Choroid plexus epithelial cell (primary cell): ENCODE measurements at regions not wholly inside any gene's neighbourhood (a gene's known extent, or its start where the extent isn't known, plus 50 kb on each side); places are given as distances from the start of the nearest gene placed in this dataset.

Experiments
- DNase-seq: peaks from one replicate; pipeline ENCODE4 v3.0.0-alpha.2; 2010; ENCODE audit warnings: low read depth
- H3K4me3 ChIP-seq: 2 replicates; pipeline ENCODE4 v1.5.1; 2011; ENCODE audit warnings: low read depth, mild to moderate bottlenecking, control low read depth, low read length, moderate library complexity
- CTCF ChIP-seq: conservative IDR thresholded peaks from 2 replicates; pipeline ENCODE4 v1.5.1; 2011; ENCODE audit warnings: low read depth, mild to moderate bottlenecking, control low read depth, inconsistent platforms, low read length, moderate library complexity

DNA sequence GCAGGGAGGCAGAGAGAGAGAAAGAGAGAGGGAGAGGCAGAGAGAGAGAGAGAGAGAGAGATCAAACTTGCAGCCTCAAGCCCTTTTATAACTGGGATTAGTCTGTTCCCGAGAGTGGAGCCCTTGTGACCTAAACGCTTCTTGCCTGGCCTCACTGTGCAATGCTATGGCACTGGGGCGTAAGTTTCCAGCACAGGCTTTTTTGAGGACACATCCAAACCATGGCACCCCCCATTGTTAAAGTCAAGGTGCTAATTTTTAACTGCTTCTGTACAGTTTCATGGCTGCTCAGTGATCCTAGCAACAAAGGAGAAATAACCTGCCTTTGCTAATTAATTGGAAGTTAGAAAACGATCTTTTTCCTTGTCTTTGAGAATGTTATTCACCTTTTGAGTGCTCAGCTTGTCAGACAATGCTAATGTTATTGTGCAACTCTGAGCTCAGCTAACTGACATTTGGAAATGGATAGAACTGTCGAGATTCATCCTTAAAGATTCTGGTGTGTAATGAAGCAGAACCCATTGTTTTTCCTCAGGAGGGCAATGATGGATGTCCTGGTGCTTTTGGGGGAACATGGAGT lies 268.4 kb downstream of the GLRX3 start:
- no peak overlapping the region for H3K4me3 ChIP-seq
- TF ChIP-seq CTCF, result no peak
- no peak for DNase-seq

GRCh38 chr10:130407052-130407451 lies 270.9 kb downstream of the GLRX3 start:
- TF ChIP-seq CTCF, result no peak
- no peak overlapping the region for H3K4me3 ChIP-seq
- DNase-seq, result no peak

DNA sequence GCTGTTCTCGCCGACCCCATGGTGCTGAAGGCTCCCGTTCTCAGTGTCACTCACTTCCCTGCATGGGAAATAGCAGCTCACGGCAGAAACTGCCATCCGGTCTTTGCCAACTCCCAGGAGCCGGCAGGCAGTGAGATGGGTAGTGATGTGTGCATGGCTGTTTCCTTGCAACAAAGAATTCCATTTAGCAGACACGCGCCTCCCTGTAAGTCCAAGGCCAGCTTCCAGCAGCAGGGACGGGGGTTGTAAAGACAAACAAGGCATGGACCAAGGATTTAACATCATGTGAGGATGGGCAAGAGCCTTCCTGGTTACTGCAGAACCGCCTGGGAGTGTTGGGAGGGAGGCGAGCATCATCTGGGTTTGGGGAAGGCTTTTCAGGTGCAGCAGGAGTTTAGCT lies 273.1 kb downstream of the GLRX3 start:
- no peak overlapping the region for H3K4me3 ChIP-seq
- TF ChIP-seq CTCF, result no peak
- DNase-seq, result no peak

- H3K4me3 ChIP-seq, result no peak overlapping the region
- TF ChIP-seq CTCF, result no peak
- DNase-seq, result no peak
Observed at GRCh38 chr10:130409931-130410330, 273.7 kb downstream of the GLRX3 start.

- H3K4me3 ChIP-seq, result no peak overlapping the region
- DNase-seq, result no peak
- TF ChIP-seq CTCF, result no peak
Observed at GRCh38 chr10:130411496-130412085, 275.4 kb downstream of the GLRX3 start.

DNA sequence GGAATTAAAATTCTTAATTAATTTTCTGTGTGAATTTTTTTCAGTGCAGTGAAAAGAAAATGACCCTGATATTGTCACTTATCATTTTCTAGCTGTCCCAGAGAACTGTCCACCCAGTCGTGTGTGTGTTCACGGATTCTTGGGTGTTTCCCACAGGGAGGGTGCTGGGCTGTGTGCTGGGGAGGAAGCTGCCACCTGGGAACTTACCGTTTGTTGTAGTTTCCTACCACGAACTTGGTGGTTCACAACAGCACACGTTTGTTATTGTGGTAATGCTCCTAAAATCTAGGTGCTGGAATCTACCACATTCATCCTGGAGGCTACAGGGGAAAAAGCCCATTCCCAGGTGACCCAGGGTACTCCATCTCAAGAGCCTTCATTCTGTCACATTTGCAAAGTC lies 276.1 kb downstream of the GLRX3 start:
- H3K4me3 ChIP-seq, result no peak overlapping the region
- no peak for TF ChIP-seq CTCF
- no peak for DNase-seq
